Fibroblast of skin of right quadriceps (primary cell): ENCODE measurements at regions not wholly inside any gene's neighbourhood (a gene's known extent, or its start where the extent isn't known, plus 50 kb on each side); places are given as distances from the start of the nearest gene placed in this dataset.
"Not testable (repeated sequence)": the region's sequence is repeated elsewhere in the genome, so short reads cannot be mapped to it uniquely, and the experiment has no call there.

Experiments
- DNase-seq: peaks from one replicate; pipeline ENCODE4 v3.0.0-alpha.2; 2013

DNA sequence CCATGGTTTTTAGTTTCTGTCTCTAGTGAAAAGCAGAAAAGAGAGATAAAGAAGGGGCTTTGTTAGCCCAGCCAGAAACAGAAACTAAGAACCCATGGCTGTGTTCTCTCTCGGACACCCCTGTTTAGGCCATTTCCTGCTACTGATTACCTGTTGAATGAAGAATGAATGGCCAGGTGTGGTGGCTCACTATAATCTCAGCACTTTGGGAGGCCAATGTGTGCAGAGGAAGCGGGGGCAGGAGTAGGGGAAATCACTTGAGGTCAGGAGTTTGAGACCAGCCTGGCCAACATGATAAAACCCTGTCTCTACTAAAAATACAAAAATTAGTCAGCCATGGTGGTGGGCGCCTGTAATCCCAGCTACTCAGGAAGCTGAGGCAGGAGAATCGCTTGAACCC lies 93.8 kb upstream of the MSH6 start:
- DNase-seq: not testable (repeated sequence)

DNA sequence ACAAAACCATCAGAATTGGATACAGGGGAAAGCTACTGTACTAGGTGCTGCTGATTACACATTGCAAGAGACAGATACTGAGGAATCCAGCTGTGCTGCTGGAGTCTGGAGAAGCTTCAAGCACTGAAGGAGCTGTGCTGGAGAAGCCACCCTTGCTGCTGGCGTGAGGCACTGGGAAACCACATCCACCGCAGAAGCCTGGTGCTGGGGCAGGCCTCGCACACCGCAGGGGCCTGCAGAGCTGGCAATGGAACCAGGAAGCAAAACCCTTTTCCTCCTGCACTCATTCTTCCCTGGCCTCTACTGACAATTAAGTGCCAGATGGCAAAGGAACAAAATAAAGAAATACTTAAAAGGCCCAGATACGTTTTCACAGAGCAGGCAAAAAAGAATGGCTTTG lies 94.4 kb upstream of the MSH6 start:
- no peak for DNase-seq

DNA sequence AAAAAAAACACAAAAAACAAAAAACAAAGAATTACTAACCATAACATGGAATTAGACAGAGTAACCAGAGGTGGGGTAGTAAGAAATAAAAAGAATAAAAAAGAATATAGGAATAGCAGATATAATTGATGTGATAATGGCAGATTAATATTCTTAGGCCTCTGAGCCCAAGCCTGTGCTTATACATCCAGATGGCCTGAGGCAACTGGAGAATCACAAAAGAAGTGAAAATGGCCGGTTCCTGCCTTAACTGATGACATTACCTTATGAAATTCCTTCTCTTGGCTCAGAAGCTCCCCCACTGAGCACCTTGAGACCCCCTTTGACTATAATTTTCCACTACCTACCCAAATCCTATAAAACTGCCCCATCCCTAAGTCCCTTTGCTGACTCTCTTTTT lies 95.1 kb upstream of the MSH6 start:
- DNase-seq: no peak

DNA sequence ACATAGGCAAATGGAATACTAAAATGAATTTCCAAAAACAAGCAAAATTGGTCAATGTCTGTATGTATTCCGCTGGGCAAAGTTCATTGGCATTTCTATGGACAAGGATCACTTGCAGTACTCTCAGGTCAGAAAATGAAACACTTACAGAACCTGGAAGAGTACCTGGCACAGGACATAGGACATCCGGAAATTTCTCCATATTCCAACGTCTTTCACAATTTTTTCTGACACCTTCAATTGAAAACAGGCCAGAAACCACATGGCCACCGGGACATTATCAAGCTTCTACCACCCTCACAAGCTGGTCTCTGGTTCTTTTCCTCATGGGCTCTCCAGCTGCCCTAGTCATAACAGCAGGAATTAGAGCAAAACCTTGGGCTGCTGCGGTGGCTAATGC lies 96.9 kb upstream of the MSH6 start:
- DNase-seq: no peak

DNA sequence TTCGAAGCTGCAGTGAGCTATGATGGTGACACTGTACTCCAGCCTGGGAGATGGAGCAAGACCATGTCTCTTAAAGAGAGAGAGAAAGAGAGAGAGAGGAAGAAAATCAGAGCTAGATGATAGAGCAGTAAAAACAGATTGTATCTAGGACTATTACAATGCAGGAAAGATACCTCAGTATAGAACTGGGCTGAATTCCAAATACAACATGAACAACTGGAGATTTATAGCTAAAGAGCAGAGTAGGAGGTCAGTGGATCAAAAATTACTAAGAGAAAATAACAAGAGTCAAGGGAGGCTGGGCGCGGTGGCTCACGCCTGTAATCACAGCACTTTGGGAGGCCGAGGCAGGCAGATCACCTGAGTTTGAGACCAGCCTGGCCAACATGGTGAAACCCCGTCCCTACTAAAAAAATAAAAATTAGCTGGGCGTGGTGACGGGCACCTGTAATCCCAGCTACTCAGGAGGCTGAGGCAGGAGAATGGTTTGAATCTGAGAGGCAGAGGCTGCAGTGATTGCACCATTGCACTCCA lies 100.7 kb upstream of the MSH6 start:
- no peak for DNase-seq

DNA sequence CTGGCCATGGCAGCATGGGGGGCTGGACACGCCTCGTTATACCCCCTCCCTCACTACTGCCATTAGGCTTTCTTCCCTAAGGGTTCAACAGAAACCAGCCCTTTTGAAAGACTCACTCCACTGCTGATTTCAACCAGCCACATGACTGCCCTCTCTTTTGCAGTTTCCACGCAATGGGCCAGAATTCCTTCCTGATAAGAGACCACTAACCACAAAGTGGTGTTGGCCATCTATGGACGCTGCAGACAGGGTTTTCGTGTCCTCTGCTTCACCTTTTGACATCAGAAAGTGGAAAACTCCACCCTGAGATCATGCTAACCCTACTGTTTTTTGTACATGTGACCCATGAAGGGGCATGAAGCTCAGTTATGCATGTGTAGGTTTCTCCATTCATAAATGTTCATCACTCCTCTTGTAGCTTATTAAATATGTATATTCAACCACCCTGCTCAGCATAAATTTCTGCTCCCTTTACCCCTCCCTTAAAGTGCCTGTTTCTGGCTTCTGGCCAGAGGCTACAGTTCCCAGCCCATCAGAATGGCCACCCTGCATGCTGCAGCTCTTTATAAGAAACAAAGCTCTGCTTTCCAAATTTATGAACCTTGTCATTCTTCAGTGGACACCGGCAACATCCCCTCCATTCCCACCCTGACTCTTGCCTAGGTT lies 105.6 kb upstream of the KCNK12 start:
- DNase-seq: no peak

DNA sequence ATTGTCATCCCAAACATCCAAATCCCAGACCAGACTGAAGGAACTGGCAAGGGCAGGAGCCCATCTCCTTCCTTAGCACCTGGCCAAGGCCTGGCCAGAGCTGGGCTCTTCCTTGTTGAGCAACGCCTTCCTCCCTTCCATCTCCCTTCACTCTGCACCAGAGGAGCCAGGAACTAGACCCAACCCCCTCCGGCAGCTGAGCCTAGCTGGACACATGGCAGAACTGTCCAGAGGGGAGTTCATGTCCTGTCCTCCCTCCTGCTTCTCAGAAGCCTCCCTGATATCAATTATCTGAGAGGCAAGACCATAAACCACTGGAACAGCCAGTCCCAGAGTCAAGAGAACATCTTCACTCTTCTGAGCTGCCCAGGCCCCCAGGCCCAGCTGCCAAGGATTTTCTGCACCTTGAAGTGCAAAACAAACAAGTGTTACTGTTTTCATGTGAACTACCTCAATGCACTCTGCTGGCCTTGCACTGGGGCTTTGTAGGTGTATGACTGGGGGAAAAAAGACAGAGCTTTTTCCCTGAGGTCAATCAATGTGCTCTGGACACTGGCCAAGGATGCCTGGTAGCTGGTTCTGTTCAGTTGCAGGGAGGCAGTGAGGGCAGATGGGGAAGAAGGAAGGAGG lies 104.5 kb upstream of the KCNK12 start:
- no peak for DNase-seq

DNA sequence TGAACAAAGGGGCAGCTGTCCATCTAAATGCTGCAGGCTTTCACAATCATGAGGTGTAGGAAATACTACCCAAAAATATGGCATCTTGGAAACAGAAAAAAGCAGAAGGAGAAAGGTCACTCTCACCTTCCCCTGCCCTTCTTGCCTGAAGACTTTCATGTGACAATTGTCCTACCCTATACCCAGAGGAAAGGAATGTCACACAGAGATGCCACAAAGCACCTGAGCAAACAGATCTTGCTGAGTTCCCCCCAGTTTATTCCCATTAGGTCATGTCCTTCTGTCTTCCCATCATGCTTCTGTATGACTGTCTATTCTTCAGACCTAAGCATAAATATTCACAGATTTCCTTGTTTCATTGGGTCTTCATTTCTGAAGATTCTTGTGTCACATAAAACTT lies 95.5 kb upstream of the KCNK12 start:
- DNase-seq: no peak

DNA sequence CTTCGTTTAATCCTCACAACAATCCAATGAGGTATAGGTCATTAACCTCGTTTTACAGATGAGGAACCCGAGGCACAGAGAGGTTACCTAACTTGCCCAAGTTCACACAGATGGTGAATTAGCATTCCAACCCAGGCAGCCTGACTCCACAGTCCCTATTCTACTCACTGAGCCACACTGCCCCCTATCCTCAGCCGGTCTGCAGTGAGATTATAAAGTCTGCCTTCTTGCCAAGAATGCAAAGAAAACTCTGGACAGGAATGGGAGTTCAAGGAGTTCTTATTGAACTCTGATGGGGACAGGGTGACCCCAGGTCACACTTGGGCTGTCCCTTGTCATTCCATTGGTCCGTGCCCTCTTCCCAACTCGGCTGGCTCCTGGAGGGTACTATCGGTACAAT lies 94.0 kb upstream of the KCNK12 start:
- DNase-seq: no peak

DNA sequence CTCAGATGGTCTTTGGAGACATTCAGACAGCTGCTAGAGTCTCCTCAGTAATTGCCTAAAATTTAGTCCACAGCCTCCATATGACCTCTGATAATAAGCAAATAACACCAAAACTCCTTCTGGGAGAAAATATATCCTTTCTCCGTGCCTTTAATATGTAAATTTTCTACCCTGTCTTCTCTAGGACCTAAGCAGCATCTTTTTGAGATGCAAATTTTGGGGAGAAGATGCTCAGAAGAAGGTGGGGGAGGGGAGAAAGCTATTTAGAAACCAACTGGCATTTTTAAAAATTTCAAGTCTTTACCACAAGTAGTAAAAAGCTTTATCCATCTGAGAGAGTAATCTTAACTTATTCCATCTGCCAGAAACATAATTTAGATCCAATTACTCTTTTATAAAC lies 91.8 kb upstream of the KCNK12 start:
- no peak for DNase-seq

DNA sequence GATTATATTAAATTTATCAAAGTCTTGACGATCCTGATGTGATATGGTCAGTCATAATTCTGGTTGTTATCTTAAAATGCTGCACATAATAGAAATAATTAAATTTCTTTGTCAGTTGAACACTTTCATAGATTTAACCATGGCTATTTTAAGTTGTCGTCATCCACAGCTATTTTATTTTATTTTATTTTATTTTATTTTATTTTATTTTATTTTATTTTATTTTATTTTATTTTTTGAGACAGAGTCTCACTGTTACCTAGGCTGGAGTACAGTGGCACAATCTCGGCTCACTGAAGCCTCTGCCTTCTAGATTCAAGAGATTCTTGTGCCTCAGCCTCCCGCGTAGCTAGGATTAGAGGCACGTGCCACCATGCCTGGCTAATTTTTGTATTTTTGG lies 90.5 kb upstream of the KCNK12 start:
- DNase-seq: no peak

DNA sequence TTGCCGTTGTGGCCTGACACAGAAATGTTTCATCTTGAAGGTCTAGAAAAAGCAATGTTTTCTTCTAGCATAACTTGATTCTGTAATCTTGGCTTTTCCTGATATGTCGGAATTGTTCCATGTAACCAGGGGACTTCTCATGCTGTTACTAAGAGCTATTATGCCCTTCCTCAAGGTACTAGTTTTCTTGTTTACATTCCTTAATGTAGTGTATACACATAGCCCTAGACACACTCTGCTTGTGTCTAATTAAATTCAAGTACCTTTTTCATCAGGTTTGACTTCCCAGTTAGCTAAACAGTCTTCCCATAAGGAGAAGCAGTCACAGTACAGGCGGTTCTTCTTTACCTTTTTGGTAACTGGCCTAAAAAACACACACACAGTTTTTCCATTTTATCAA lies 89.4 kb upstream of the KCNK12 start:
- no peak for DNase-seq

DNA sequence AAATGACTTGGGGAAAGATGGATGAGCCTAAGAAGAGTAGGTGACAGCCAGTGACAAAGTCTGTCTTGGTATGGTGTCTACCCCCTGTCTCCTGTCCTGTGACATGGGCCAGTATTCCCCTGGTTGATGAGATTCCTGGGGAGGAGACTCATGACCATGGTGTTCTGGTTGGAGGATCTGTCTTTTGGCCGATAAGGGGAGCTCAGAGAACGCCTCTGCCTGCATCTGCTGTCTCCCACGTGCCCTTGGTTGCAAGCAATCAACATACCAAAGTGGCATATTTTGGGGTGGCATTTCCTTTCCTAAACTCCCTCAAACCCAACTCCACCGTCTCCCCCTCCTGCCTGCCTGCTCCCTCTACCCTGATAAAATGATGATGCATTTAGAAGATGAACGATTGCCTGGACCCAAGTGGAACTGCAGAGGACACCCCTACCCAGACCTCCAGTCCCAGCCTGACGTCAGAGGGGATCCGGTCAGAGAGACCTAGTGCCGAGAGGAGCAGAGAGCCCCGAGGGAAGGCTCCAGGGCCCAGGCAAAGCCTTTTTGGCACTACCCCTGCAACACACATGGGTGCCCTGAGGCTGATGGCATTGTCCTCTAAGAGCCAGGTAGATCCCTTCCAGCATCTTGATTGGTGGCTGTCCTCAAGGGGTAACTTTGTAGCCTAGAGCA lies 88.0 kb upstream of the KCNK12 start:
- no peak for DNase-seq

DNA sequence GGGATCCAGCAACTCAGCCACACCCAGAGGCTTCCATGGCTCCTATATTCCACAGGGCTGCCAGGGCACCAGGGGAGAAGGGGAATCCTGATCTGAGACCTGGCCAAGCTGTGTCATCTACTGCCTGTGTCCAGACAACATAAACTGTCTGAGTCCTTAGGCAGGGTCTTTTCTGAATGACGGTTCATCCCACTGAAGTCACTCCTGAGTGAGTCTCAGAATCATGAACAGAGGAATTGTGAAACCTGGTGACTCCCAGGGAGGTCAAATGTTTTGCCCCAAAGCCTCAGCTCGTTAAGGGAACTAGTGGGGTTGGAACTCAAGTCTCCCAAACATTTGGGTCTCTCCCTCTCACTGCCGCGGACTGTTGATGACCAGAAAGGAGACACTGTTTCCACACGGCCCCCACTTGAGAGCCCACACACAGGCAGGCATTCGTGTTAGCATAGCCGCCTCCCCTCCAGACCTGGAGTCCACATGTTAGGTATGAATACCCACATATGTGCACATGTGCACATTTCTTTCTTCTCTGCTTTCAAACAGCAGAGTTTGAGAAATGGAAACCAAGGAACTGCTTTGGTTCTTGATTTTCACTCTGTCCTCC lies 87.2 kb upstream of the KCNK12 start:
- DNase-seq: no peak

DNA sequence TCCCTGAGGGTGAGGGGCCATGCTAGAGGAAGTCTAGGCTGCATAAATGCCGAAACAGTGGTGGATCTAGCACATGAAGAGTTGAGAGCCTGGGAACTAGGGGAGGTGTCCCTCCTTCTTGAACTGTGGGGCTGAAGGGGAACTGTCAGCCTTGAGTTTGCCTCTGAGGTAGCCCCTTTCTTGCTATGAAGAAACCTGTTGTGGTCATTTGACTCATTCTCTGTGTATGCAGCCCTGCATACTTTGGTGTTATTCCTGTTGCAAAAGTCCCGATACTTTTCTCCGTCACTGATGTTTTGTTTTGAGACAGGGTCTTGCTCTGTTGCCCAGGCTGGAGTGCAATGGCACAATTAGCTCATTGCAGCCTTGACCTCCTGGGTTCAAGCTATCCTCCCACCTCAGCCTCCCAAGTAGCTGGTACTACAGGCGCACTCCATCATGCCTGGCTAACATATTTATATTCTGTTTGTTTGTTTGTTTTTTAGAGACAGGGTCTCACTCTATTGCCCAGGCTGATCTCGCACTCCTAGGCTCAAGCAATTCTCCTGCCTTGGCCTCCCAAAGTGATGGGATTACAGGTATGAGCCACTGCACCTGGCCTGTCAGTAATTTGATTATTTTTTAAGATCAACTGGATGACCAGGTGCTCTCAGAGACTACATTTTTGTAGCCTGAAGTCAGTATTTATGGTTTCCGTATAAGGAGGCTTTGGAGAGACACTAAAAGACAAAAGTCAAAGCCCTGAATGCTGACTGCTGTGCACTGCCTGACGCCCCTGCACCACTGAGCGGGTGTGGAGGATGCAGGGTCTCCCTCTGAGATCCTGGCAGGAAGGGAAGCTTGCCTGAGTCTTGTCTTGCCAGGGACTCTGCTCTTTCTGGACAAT lies 86.2 kb upstream of the KCNK12 start:
- no peak for DNase-seq

DNA sequence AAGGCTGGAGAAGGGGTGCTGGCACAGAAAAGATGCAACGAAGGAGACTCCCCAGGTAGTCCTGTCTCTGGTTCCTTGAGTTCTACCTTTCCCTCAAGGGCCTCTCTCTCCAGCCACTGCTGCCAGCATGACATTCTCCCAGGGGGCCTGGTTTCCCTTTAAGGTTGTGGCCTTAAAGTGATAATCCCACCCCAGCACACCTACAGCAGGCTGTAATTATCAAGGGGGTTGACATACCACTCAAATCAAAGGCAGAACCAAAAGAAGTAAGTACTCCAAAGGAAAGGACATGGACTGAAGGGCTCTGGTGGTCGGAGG lies 84.7 kb upstream of the KCNK12 start:
- no peak for DNase-seq

DNA sequence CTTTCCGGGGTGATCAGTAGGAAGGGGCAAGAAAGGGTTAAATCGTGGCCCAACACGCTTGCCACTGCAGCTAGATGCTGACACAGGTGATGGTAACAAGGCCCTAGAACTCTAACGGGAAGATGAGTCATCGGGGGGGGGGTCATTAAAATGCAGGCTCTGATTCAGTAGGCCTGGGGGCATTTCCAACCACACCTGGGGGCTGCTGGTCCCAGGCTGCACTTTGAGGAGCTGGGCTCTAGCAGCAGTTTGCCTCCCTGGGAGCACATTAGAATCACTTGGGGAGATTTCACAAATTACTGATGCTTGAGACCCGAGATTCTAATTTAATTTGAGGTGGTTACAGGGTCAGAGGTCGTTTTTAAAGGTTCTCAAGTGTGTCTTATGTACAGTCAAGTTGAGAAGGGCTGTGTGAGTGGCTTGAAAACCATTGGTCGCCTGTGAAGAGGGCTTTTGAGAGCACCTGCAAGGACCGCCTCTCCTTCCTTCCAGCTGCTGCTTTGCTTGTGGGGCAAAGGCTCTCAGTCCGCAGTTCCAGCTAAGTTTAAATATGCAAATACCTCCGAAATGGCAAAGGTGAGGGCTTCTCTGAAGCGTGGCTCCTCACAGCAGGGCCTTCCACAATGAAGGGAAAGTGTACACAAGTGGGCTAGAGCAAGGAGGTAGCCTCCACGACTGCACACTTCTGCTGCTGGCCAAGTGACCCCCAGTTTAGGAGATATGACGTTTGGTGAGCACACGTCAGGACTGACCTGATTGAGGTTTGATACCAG lies 84.2 kb upstream of the KCNK12 start:
- DNase-seq: no peak

DNA sequence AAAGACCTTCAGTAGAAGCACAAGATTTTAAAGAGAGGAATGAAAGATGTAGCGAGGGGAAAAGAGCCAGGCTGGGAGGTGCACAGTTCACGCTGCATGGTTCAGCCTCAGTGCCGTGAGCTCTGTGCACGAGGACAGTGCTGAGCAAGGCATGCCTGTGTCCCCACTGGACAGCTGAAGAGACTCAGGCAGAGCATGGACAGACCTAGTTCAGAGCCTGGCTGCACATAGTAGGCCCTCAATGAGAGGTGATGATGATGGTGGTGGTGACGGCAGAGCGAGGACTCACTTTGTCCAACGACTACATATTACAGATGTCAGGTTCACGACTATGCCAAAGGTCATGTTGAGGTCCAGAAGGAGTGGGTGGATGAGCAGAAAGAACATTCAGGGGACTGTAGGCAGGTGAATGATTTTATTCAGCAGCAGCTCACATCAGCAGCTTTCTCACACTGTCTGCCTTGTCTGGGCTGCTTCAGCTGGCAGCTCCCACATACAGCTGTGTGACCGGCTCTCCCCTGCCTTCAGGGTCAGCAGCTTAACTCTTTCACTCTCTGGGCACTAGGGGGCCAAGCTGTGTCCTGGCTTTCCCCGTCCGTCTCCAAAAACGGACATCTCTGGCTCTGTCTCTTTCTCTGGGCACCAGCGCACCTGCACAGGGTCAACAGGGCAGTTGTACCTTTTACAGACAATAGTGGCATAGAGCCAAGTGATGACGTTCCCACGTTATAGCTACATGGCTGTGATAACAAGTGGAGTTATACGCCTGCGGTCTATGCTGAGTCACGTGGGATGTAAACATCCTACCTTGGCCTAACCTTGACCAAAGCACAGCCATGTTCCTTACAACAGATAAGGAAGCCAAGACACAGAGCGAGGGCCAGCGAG lies 83.4 kb upstream of the KCNK12 start:
- DNase-seq: no peak

DNA sequence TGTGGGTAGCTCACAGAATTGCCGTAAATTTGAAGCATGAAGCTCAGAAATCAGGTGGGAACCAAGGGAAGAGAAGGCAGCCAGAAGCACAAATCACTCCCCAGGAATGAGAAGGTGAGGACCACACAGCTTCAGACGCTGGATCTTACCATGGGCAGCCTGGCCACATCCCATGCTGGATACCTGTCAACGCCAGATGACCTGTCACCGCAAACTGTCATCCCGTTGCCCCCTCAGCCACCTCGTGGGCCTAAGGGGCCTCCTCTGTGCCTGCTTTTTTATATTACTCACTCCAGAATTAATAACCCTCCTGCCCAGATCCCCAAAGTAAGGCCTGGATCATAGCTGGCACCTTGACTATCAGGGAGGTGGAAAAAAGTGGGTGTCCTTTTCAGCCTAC lies 82.3 kb upstream of the KCNK12 start:
- DNase-seq: no peak

DNA sequence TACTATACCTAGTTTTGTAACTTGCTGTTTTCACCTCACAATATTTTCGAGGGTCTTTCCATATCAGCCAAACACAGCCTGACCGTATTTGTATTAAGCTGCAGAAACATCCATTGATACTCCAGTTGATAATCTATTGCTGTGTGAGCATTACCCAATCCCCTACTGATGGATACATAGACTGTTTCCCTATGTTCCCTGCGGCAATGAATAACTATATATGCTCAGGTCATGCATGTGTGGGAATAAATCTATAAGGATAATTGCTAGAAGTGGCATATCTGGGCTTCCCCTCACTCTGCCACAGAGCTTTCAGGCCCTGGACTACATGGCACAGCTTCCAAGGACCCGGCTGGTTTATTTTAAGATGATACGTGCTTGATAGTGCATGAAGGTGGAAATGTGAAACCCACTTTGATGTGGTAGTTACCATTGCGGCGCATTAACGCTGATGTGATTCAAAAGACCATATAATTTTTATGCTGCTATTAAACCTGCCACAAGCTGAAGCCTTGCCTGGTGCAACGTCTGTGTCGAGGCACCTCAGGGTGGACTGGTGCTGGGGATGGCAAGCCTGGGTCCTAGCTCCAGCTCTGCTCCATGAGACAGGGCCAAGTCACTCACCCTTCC lies 81.4 kb upstream of the KCNK12 start:
- DNase-seq: no peak

DNA sequence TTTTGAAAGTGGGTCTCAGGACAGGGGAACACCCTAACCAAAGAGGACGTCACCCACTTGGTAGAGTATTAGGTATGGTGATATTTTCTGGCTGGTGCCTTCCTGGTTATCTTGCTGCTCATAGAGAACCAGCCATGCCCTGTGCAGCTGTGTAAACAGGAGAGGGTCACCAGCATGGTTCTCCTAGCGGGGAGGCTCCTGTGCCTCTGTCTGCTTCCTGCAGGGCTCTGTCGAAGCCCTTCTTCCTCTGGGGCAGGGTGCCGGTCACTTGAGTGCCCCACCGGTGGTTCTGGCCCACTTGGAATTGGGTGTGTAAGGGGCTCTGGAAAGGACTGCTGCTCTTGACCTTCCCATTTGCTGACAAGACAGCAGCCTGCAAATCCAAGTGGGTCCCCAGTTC lies 80.5 kb upstream of the KCNK12 start:
- no peak for DNase-seq
